Fibroblast of pulmonary artery (primary cell): ENCODE measurements at regions not wholly inside any gene's neighbourhood (a gene's known extent, or its start where the extent isn't known, plus 50 kb on each side); places are given as distances from the start of the nearest gene placed in this dataset.
A peak's percentile ranks its signal among the peaks of the same experiment; 100 is the strongest.

Source experiments
- DNase-seq: peaks from one replicate; pipeline ENCODE4 v3.0.0-alpha.2; 2010; ENCODE audit warnings: low read depth
- H3K4me3 ChIP-seq: replicated peaks from 2 replicates; pipeline ENCODE4 v1.5.1; 2011; ENCODE audit warnings: low read depth, mild to moderate bottlenecking, control low read depth, low read length, moderate library complexity
- TF ChIP-seq, protein P1 (sequence below): IDR thresholded peaks from 2 replicates; pipeline ENCODE4 v1.5.1; 2011; ENCODE audit warnings: mild to moderate bottlenecking, control low read depth, low read length, inconsistent platforms; ENCODE audit errors: missing control alignments

DNA sequence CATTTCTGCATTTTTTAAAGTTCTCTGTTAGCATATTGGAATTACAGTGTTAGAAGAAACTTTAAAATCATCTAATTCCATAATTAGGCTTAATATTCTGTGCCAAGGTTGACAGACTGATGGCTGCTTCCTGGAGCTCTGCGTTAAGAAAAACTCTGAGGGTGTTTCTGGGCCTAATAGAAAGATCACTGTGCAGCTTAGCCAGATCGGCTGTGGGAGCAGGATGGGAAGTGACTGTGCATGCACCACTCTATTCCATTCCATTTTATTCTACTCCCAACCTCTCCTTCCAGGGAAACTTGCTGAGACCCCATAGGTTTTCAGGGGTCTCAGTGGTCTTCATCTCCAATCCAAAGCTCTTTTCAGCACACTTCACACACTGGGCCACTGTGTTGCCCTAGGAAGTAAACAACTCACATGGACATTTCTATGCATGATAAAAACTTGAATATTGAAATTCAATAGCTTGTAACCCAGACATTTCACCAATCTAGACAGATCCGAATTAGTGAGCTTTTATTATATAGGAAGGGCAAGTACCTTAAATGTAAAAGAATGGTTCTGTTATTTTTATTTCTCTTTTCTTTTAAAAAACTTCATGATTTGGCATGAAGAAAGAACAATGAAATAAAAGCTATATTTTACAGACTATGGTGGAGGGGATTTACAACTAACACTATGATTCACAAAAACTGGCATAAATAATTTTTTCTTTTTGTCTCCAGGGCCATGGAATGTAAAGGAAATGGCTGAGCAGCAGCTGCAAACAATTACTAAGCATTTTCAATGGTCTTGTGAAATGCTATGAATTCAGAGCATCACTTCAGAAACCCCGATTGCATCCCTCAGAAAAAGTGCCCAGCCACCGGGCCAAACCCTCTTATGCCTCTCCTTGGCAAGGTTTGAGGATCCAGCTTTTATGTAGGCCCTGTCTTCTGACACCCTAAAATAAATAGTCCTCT lies 51.4 kb upstream of the DAB2 start:
- TF ChIP-seq, protein P1, sequence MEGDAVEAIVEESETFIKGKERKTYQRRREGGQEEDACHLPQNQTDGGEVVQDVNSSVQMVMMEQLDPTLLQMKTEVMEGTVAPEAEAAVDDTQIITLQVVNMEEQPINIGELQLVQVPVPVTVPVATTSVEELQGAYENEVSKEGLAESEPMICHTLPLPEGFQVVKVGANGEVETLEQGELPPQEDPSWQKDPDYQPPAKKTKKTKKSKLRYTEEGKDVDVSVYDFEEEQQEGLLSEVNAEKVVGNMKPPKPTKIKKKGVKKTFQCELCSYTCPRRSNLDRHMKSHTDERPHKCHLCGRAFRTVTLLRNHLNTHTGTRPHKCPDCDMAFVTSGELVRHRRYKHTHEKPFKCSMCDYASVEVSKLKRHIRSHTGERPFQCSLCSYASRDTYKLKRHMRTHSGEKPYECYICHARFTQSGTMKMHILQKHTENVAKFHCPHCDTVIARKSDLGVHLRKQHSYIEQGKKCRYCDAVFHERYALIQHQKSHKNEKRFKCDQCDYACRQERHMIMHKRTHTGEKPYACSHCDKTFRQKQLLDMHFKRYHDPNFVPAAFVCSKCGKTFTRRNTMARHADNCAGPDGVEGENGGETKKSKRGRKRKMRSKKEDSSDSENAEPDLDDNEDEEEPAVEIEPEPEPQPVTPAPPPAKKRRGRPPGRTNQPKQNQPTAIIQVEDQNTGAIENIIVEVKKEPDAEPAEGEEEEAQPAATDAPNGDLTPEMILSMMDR: no peak
- peak; percentile 89 for DNase-seq
- no peak overlapping the region for H3K4me3 ChIP-seq

DNA sequence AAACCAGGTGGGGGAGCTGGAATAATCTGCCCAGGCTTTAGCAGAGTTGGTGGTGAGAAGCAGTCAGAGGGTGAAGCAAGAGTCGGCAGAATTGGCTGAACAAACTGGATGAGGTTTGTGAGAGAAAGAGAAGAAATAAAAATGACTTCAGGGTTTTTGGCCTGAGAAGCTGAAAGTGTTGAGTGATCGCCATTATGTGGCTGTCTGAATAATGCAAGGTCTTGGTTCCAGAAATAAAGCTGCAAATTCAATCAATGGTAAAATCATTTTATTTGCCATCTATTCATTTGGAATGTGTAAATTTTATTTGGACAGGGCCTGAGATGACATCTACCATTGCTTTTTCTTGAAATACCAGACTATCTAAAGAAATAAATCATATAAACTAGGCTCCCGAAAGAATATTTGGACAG lies 50.4 kb upstream of the DAB2 start:
- TF ChIP-seq, protein P1: no peak
- DNase-seq: no peak
- no peak overlapping the region for H3K4me3 ChIP-seq
